Superior temporal gyrus (tissue), 1 donor: ENCODE measurements at regions not wholly inside any gene's neighbourhood (a gene's known extent, or its start where the extent isn't known, plus 50 kb on each side); places are given as distances from the start of the nearest gene placed in this dataset.
"Not testable (repeated sequence)": the region's sequence is repeated elsewhere in the genome, so short reads cannot be mapped to it uniquely, and the experiment has no call there.

Experiments used
- DNase-seq: peaks from one replicate; pipeline ENCODE4 v3.0.0-alpha.2; 2016; ENCODE audit errors: extremely low spot score

- no peak for DNase-seq
Measured at GRCh38 chr15:81776976-81777375, 268.8 kb downstream of the MEX3B start.

GRCh38 chr15:81775779-81776178, 270.0 kb downstream of the MEX3B start:
- DNase-seq, result not testable (repeated sequence)

GRCh38 chr15:81774309-81774708, 271.5 kb downstream of the MEX3B start:
- DNase-seq, result no peak

GRCh38 chr15:81768773-81769172, 277.0 kb downstream of the MEX3B start:
- no peak for DNase-seq

GRCh38 chr15:81766829-81767475, 278.9 kb downstream of the MEX3B start:
- DNase-seq, result no peak

GRCh38 chr15:81765816-81766215, 280.0 kb downstream of the MEX3B start:
- DNase-seq, result no peak

- DNase-seq, result no peak
Measured at GRCh38 chr15:81763304-81763703, 282.5 kb downstream of the MEX3B start.

GRCh38 chr15:81760686-81761085, 285.1 kb downstream of the MEX3B start:
- no peak for DNase-seq

- no peak for DNase-seq
Measured at GRCh38 chr15:81758818-81759284, 287.0 kb downstream of the MEX3B start.

- no peak for DNase-seq
Measured at GRCh38 chr15:81755626-81756025, 290.2 kb downstream of the MEX3B start.

- no peak for DNase-seq
Measured at GRCh38 chr15:81754078-81754477, 291.7 kb downstream of the MEX3B start.

GRCh38 chr15:81752974-81753373, 292.8 kb downstream of the MEX3B start:
- DNase-seq, result no peak

- peak; percentile 79 for DNase-seq
Measured at GRCh38 chr15:81752546-81752942, 293.3 kb downstream of the MEX3B start.

GRCh38 chr15:81751816-81752545, 293.8 kb downstream of the MEX3B start:
- DNase-seq, result no peak

GRCh38 chr15:81751256-81751655, 294.6 kb downstream of the MEX3B start:
- no peak for DNase-seq

- DNase-seq, result no peak
Measured at GRCh38 chr15:81749716-81750375, 296.0 kb downstream of the MEX3B start.

GRCh38 chr15:81747482-81747881, 298.3 kb downstream of the MEX3B start:
- no peak for DNase-seq

- no peak for DNase-seq
Measured at GRCh38 chr15:81747026-81747425, 298.8 kb downstream of the MEX3B start.

- DNase-seq, result no peak
Measured at GRCh38 chr15:81744364-81744763, 301.5 kb downstream of the MEX3B start.

- no peak for DNase-seq
Measured at GRCh38 chr15:81740416-81740815, 305.4 kb downstream of the MEX3B start.

GRCh38 chr15:81729340-81729739, 316.5 kb downstream of the MEX3B start:
- no peak for DNase-seq

GRCh38 chr15:81728726-81729125, 317.1 kb downstream of the MEX3B start:
- no peak for DNase-seq

GRCh38 chr15:81725590-81725989, 320.2 kb downstream of the MEX3B start:
- no peak for DNase-seq
